Loucy (cell line): ENCODE measurements at regions not wholly inside any gene's neighbourhood (a gene's known extent, or its start where the extent isn't known, plus 50 kb on each side); places are given as distances from the start of the nearest gene placed in this dataset.

Source experiments
- H2AFZ ChIP-seq: fragments of 200-600 bp; sonication (generic); 2 replicates; pipeline ENCODE4 v1.6.0; 2016; ENCODE audit warnings: antibody characterized with exemption, mild to moderate bottlenecking, low read length, moderate library complexity
- H3F3A ChIP-seq: fragments of 200-600 bp; 2 replicates; pipeline ENCODE4 v1.6.0; 2016; ENCODE audit warnings: antibody characterized with exemption, low read depth, mild to moderate bottlenecking
- H3K27me3 ChIP-seq: fragments of 200-600 bp; sonication (generic); 2 replicates; pipeline ENCODE4 v1.6.1; 2014; ENCODE audit warnings: low read length, mild to moderate bottlenecking; ENCODE audit not compliant: insufficient read depth, poor library complexity, severe bottlenecking
- H3K36me3 ChIP-seq: fragments of 200-600 bp; sonication (generic); 2 replicates; pipeline ENCODE4 v1.6.1; 2016; ENCODE audit warnings: low read length; ENCODE audit not compliant: insufficient read depth
- H3K4me1 ChIP-seq: fragments of 200-600 bp; sonication (generic); 2 replicates; pipeline ENCODE4 v1.5.1; 2014; ENCODE audit warnings: low read length, mild to moderate bottlenecking; ENCODE audit not compliant: insufficient read depth, poor library complexity, severe bottlenecking
- H3K4me2 ChIP-seq: fragments of 200-600 bp; sonication (generic); 2 replicates; pipeline ENCODE4 v1.6.0; 2014; ENCODE audit warnings: antibody characterized with exemption, low read length, low read depth, mild to moderate bottlenecking; ENCODE audit not compliant: poor library complexity, severe bottlenecking
- H3K4me3 ChIP-seq: fragments of 200-600 bp; sonication (generic); 2 replicates; pipeline ENCODE4 v1.5.1; 2014; ENCODE audit warnings: low read length, mild to moderate bottlenecking, mixed read lengths; ENCODE audit not compliant: poor library complexity, severe bottlenecking
- H3K79me2 ChIP-seq: fragments of 200-600 bp; sonication (generic); 2 replicates; pipeline ENCODE4 v1.6.1; 2014; ENCODE audit warnings: low read length; ENCODE audit not compliant: insufficient read depth
- H3K9ac ChIP-seq: fragments of 200-600 bp; sonication (generic); 2 replicates; pipeline ENCODE4 v1.6.0; 2014; ENCODE audit warnings: mild to moderate bottlenecking, low read depth, low read length, moderate library complexity; ENCODE audit not compliant: poor library complexity, severe bottlenecking
- H3K9me2 ChIP-seq: fragments of 200-600 bp; sonication (generic); replicated peaks from 2 replicates; pipeline ENCODE4 v1.6.1; 2016; ENCODE audit warnings: low read depth, low read length, mixed read lengths
- H3K9me3 ChIP-seq: fragments of 200-600 bp; sonication (generic); 2 replicates; pipeline ENCODE4 v1.6.1; 2014; ENCODE audit warnings: mild to moderate bottlenecking, antibody characterized with exemption, low read length, low read depth; ENCODE audit not compliant: insufficient read depth
- H4K20me1 ChIP-seq: fragments of 200-600 bp; sonication (generic); 2 replicates; pipeline ENCODE4 v1.6.0; 2014; ENCODE audit warnings: antibody characterized with exemption, low read length, mild to moderate bottlenecking; ENCODE audit not compliant: insufficient read depth, poor library complexity, severe bottlenecking
- CTCF ChIP-seq: fragments of 200-600 bp; sonication (generic); conservative IDR thresholded peaks from 2 replicates; pipeline ENCODE4 v1.5.1; 2014; ENCODE audit warnings: mild to moderate bottlenecking, antibody characterized with exemption, low read length
- EZH2phosphoT487 ChIP-seq: fragments of 200-600 bp; IDR thresholded peaks from 2 replicates; pipeline ENCODE4 v1.6.1; 2018; ENCODE audit warnings: antibody characterized with exemption, mild to moderate bottlenecking, moderate library complexity, borderline replicate concordance

GRCh38 chr4:159777689-159778088, 674.8 kb downstream of the RAPGEF2 start:
- Histone ChIP-seq H3F3A (no peaks in the 10 kb centered on the region), H3K4me2 (no peak overlapping the region), H3K4me1 (no peaks in the 10 kb centered on the region), H3K79me2 (no peaks in the 10 kb centered on the region), H4K20me1 (no peaks in the 10 kb centered on the region), H3K36me3 (no peaks in the 10 kb centered on the region), H3K9me3 (no peaks in the 10 kb centered on the region), H2AFZ (no peak overlapping the region), H3K9me2 (no peaks in the 10 kb centered on the region), H3K9ac (no peak overlapping the region), H3K4me3 (no peak overlapping the region), H3K27me3 (no peaks in the 10 kb centered on the region)
- no peak for TF ChIP-seq EZH2phosphoT487
- no peak for TF ChIP-seq CTCF

- TF ChIP-seq EZH2phosphoT487 (no peak), CTCF (no peak)
- no peak overlapping the region for H3K4me3 ChIP-seq
- no peaks in the 10 kb centered on the region for H3K27me3 ChIP-seq
- no peak overlapping the region for H2AFZ ChIP-seq
- no peaks in the 10 kb centered on the region for H3K9me2 ChIP-seq
- no peak overlapping the region for H3K4me2 ChIP-seq
- no peak overlapping the region for H3K9ac ChIP-seq
- H3K36me3 ChIP-seq, result no peaks in the 10 kb centered on the region
- no peaks in the 10 kb centered on the region for H3F3A ChIP-seq
- H3K79me2 ChIP-seq, result no peaks in the 10 kb centered on the region
- H3K9me3 ChIP-seq, result no peaks in the 10 kb centered on the region
- no peaks in the 10 kb centered on the region for H3K4me1 ChIP-seq
- no peaks in the 10 kb centered on the region for H4K20me1 ChIP-seq
These were observed 675.4 kb downstream of the RAPGEF2 start for GRCh38 chr4:159778298-159778697.

- no peak overlapping the region for H3K4me3 ChIP-seq
- no peaks in the 10 kb centered on the region for H3K9me3 ChIP-seq
- H3K36me3 ChIP-seq, result no peaks in the 10 kb centered on the region
- H3K79me2 ChIP-seq, result no peaks in the 10 kb centered on the region
- TF ChIP-seq EZH2phosphoT487, result no peak
- no peak for TF ChIP-seq CTCF
- no peak overlapping the region for H3K4me2 ChIP-seq
- H2AFZ ChIP-seq, result no peak overlapping the region
- H3K9ac ChIP-seq, result no peak overlapping the region
- no peaks in the 10 kb centered on the region for H3F3A ChIP-seq
- H3K27me3 ChIP-seq, result no peaks in the 10 kb centered on the region
- H3K4me1 ChIP-seq, result no peaks in the 10 kb centered on the region
- no peaks in the 10 kb centered on the region for H3K9me2 ChIP-seq
- H4K20me1 ChIP-seq, result no peaks in the 10 kb centered on the region
These were observed 676.8 kb downstream of the RAPGEF2 start for GRCh38 chr4:159779716-159780115.
